Esophagus muscularis mucosa (tissue), 3 donors: ENCODE measurements at regions not wholly inside any gene's neighbourhood (a gene's known extent, or its start where the extent isn't known, plus 50 kb on each side); places are given as distances from the start of the nearest gene placed in this dataset.

ENCODE experiments used
- POLR2A ChIP-seq: fragments of 450-650 bp; IDR thresholded peaks from one replicate; pipeline ENCODE4 v1.6.1; 2017; ENCODE audit warnings: antibody characterized with exemption, moderate library complexity, mild to moderate bottlenecking, low read depth
- POLR2AphosphoS5 ChIP-seq, 2 donors: sonication (generic); formaldehyde crosslinking; IDR thresholded peaks; one replicate each; pipeline ENCODE4 v1.6.1; 2017; ENCODE audit warnings: antibody characterized with exemption in 2 of 2
- TF ChIP-seq, protein P1 (sequence below), 3 experiments: fragments of 200-600 bp in 2 of 3; fragments of 450-650 bp in 1 of 3; sonication (generic) in 2 of 3; IDR thresholded peaks; one replicate each; pipeline ENCODE4 v1.5.1; 2017 to 2019; ENCODE audit warnings: antibody characterized with exemption in 3 of 3, mild to moderate bottlenecking in 2 of 3, moderate library complexity in 1 of 3

DNA sequence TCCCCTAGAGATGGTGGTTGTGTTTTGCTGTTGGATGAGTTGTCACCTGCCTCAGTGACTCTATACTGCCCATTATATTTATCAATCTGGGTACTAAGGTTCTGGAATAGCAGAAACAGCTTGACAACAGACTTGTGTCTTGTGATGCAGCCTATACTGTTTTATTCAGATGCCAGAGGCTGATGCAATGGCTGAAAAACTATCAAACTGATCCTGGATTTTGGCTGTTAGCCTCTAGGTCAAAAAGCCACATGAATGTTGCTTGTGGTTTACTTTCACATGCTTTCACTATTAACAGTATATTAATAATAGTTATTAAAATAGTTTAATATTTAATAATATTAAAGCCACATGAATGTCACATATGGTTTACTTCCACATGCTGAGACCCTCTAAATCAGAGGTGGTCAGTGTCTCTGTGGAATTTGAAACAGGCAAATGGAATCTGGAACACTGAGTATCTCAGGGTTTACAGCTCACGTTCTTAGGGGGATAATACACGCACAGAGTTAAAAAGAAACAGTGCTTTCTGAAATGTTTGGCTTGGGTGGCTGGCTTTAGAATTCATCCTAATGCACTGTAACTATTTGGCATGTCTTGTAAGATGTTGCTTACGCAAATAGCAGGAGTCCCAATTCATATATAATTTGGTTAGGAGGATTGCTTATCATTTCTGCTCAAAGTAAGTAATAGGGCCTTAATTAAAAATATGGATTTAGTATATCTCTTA is 82.5 kb upstream of the LCORL start:
- TF ChIP-seq, protein P1, sequence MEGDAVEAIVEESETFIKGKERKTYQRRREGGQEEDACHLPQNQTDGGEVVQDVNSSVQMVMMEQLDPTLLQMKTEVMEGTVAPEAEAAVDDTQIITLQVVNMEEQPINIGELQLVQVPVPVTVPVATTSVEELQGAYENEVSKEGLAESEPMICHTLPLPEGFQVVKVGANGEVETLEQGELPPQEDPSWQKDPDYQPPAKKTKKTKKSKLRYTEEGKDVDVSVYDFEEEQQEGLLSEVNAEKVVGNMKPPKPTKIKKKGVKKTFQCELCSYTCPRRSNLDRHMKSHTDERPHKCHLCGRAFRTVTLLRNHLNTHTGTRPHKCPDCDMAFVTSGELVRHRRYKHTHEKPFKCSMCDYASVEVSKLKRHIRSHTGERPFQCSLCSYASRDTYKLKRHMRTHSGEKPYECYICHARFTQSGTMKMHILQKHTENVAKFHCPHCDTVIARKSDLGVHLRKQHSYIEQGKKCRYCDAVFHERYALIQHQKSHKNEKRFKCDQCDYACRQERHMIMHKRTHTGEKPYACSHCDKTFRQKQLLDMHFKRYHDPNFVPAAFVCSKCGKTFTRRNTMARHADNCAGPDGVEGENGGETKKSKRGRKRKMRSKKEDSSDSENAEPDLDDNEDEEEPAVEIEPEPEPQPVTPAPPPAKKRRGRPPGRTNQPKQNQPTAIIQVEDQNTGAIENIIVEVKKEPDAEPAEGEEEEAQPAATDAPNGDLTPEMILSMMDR (IDR thresholded peaks at IDR 0.05) = no peak
- TF ChIP-seq POLR2AphosphoS5 (IDR thresholded peaks at IDR 0.05) = no peak
- TF ChIP-seq POLR2A = no peak
